ENCODE measurements at regions not wholly inside any gene's neighbourhood (a gene's known extent, or its start where the extent isn't known, plus 50 kb on each side); places are given as distances from the start of the nearest gene placed in this dataset.
A peak's percentile ranks its signal among the peaks of the same experiment; 100 is the strongest.

GRCh38 chr5:154611341-154611767 is 133.3 kb upstream of the HAND1 start:
- WGBS (ENCODE audit: insufficient coverage), result 0% methylated on average over 22 of the region's 23 CpGs
- DNase-seq (ENCODE audit: low read depth in 4 of 6, low spot score in 6 of 6), result peak in 2 of 6 donors; percentile 16 to 20
- H3K4me1 ChIP-seq (ENCODE audit: control insufficient read depth, insufficient read depth, low read length), result peaks cover 18% of the 10 kb centered on the region
- no peak overlapping the region for H3K27ac ChIP-seq (ENCODE audit: low read depth, low read length)
- H3K4me3 ChIP-seq (ENCODE audit: low read depth, low read length), result no peak overlapping the region
- H3K27me3 ChIP-seq (ENCODE audit: control insufficient read depth, insufficient read depth, low read length), result peaks cover 63% of the 10 kb centered on the region
- no peaks in the 10 kb centered on the region for H3K36me3 ChIP-seq (ENCODE audit: control insufficient read depth, insufficient read depth, low read length)
- no peaks in the 10 kb centered on the region for H3K9me3 ChIP-seq (ENCODE audit: control insufficient read depth, insufficient read depth, low read length)

GRCh38 chr5:154610321-154611154 is 132.5 kb upstream of the HAND1 start:
- DNase-seq (ENCODE audit: low read depth in 4 of 6, low spot score in 6 of 6), result peak in 5 of 6 donors; percentile 15 to 85 (median 40)
- Histone ChIP-seq H3K4me1 (ENCODE audit: control insufficient read depth, insufficient read depth, low read length) (peaks cover 18% of the 10 kb centered on the region), H3K9me3 (ENCODE audit: control insufficient read depth, insufficient read depth, low read length) (no peaks in the 10 kb centered on the region), H3K27ac (ENCODE audit: low read depth, low read length) (no peak overlapping the region), H3K27me3 (ENCODE audit: control insufficient read depth, insufficient read depth, low read length) (peaks cover 62% of the 10 kb centered on the region), H3K4me3 (ENCODE audit: low read depth, low read length) (peak overlapping the region; percentile 19), H3K36me3 (ENCODE audit: control insufficient read depth, insufficient read depth, low read length) (no peaks in the 10 kb centered on the region)
- 2% methylated on average over 44 of the region's 50 CpGs for WGBS (ENCODE audit: insufficient coverage)

GRCh38 chr5:154609251-154609650 is 131.2 kb upstream of the HAND1 start:
- peaks cover 20% of the 10 kb centered on the region for H3K4me1 ChIP-seq (ENCODE audit: control insufficient read depth, insufficient read depth, low read length)
- H3K36me3 ChIP-seq (ENCODE audit: control insufficient read depth, insufficient read depth, low read length), result no peaks in the 10 kb centered on the region
- H3K27ac ChIP-seq (ENCODE audit: low read depth, low read length), result no peak overlapping the region
- no peak for DNase-seq (ENCODE audit: low read depth in 4 of 6, low spot score in 6 of 6)
- H3K4me3 ChIP-seq (ENCODE audit: low read depth, low read length), result no peak overlapping the region
- peaks cover 63% of the 10 kb centered on the region for H3K27me3 ChIP-seq (ENCODE audit: control insufficient read depth, insufficient read depth, low read length)
- WGBS (ENCODE audit: insufficient coverage), result 68% methylated on average over 3 of the region's 3 CpGs
- no peaks in the 10 kb centered on the region for H3K9me3 ChIP-seq (ENCODE audit: control insufficient read depth, insufficient read depth, low read length)

GRCh38 chr5:154608531-154609011 is 130.5 kb upstream of the HAND1 start:
- Histone ChIP-seq H3K4me1 (ENCODE audit: control insufficient read depth, insufficient read depth, low read length) (peaks cover 26% of the 10 kb centered on the region), H3K27ac (ENCODE audit: low read depth, low read length) (no peak overlapping the region), H3K27me3 (ENCODE audit: control insufficient read depth, insufficient read depth, low read length) (peaks cover 67% of the 10 kb centered on the region), H3K4me3 (ENCODE audit: low read depth, low read length) (no peak overlapping the region), H3K36me3 (ENCODE audit: control insufficient read depth, insufficient read depth, low read length) (no peaks in the 10 kb centered on the region), H3K9me3 (ENCODE audit: control insufficient read depth, insufficient read depth, low read length) (no peaks in the 10 kb centered on the region)
- no peak for DNase-seq (ENCODE audit: low read depth in 4 of 6, low spot score in 6 of 6)
- 30% methylated on average over 7 of the region's 7 CpGs for WGBS (ENCODE audit: insufficient coverage)

- no peaks in the 10 kb centered on the region for H3K9me3 ChIP-seq (ENCODE audit: control insufficient read depth, insufficient read depth, low read length)
- WGBS (ENCODE audit: insufficient coverage), result no CpG with 5 or more reads among the region's 4 CpGs
- no peak overlapping the region for H3K4me3 ChIP-seq (ENCODE audit: low read depth, low read length)
- no peaks in the 10 kb centered on the region for H3K36me3 ChIP-seq (ENCODE audit: control insufficient read depth, insufficient read depth, low read length)
- H3K4me1 ChIP-seq (ENCODE audit: control insufficient read depth, insufficient read depth, low read length), result peaks cover 26% of the 10 kb centered on the region
- H3K27me3 ChIP-seq (ENCODE audit: control insufficient read depth, insufficient read depth, low read length), result peaks cover 64% of the 10 kb centered on the region
- no peak for DNase-seq (ENCODE audit: low read depth in 4 of 6, low spot score in 6 of 6)
- no peak overlapping the region for H3K27ac ChIP-seq (ENCODE audit: low read depth, low read length)
Observed at GRCh38 chr5:154607746-154608145, 129.7 kb upstream of the HAND1 start.

- Histone ChIP-seq H3K36me3 (ENCODE audit: control insufficient read depth, insufficient read depth, low read length) (no peaks in the 10 kb centered on the region), H3K4me1 (ENCODE audit: control insufficient read depth, insufficient read depth, low read length) (peaks cover 23% of the 10 kb centered on the region), H3K27me3 (ENCODE audit: control insufficient read depth, insufficient read depth, low read length) (peaks cover 56% of the 10 kb centered on the region), H3K4me3 (ENCODE audit: low read depth, low read length) (no peak overlapping the region), H3K27ac (ENCODE audit: low read depth, low read length) (no peak overlapping the region), H3K9me3 (ENCODE audit: control insufficient read depth, insufficient read depth, low read length) (no peaks in the 10 kb centered on the region)
- 59% methylated on average over 3 of the region's 4 CpGs for WGBS (ENCODE audit: insufficient coverage)
- DNase-seq (ENCODE audit: low read depth in 4 of 6, low spot score in 6 of 6), result no peak
Observed at GRCh38 chr5:154606246-154606645, 128.2 kb upstream of the HAND1 start.

- WGBS (ENCODE audit: insufficient coverage), result 4% methylated on average over 15 of the region's 20 CpGs
- peak in 1 of 6 donors; percentile 26 for DNase-seq (ENCODE audit: low read depth in 4 of 6, low spot score in 6 of 6)
- Histone ChIP-seq H3K9me3 (ENCODE audit: control insufficient read depth, insufficient read depth, low read length) (no peaks in the 10 kb centered on the region), H3K4me1 (ENCODE audit: control insufficient read depth, insufficient read depth, low read length) (peaks cover 8% of the 10 kb centered on the region), H3K27me3 (ENCODE audit: control insufficient read depth, insufficient read depth, low read length) (peaks cover 35% of the 10 kb centered on the region), H3K36me3 (ENCODE audit: control insufficient read depth, insufficient read depth, low read length) (no peaks in the 10 kb centered on the region), H3K4me3 (ENCODE audit: low read depth, low read length) (no peak overlapping the region), H3K27ac (ENCODE audit: low read depth, low read length) (no peak overlapping the region)
Observed at GRCh38 chr5:154603953-154604679, 126.1 kb upstream of the HAND1 start.

- Histone ChIP-seq H3K27ac (ENCODE audit: low read depth, low read length) (no peak overlapping the region), H3K4me1 (ENCODE audit: control insufficient read depth, insufficient read depth, low read length) (peaks cover 8% of the 10 kb centered on the region), H3K36me3 (ENCODE audit: control insufficient read depth, insufficient read depth, low read length) (no peaks in the 10 kb centered on the region), H3K9me3 (ENCODE audit: control insufficient read depth, insufficient read depth, low read length) (no peaks in the 10 kb centered on the region), H3K4me3 (ENCODE audit: low read depth, low read length) (no peak overlapping the region), H3K27me3 (ENCODE audit: control insufficient read depth, insufficient read depth, low read length) (peaks cover 28% of the 10 kb centered on the region)
- no peak for DNase-seq (ENCODE audit: low read depth in 4 of 6, low spot score in 6 of 6)
- WGBS (ENCODE audit: insufficient coverage), result no CpG with 5 or more reads among the region's 1 CpG
Observed at GRCh38 chr5:154603485-154603884, 125.5 kb upstream of the HAND1 start.

- Histone ChIP-seq H3K4me3 (ENCODE audit: low read depth, low read length) (no peak overlapping the region), H3K27me3 (ENCODE audit: control insufficient read depth, insufficient read depth, low read length) (peaks cover 25% of the 10 kb centered on the region), H3K9me3 (ENCODE audit: control insufficient read depth, insufficient read depth, low read length) (no peaks in the 10 kb centered on the region), H3K4me1 (ENCODE audit: control insufficient read depth, insufficient read depth, low read length) (peaks cover 8% of the 10 kb centered on the region), H3K27ac (ENCODE audit: low read depth, low read length) (no peak overlapping the region), H3K36me3 (ENCODE audit: control insufficient read depth, insufficient read depth, low read length) (no peaks in the 10 kb centered on the region)
- no peak for DNase-seq (ENCODE audit: low read depth in 4 of 6, low spot score in 6 of 6)
- no CpG with 5 or more reads among the region's 1 CpG for WGBS (ENCODE audit: insufficient coverage)
Observed at GRCh38 chr5:154603011-154603410, 125.0 kb upstream of the HAND1 start.
